ENCODE measurements at regions not wholly inside any gene's neighbourhood (a gene's known extent, or its start where the extent isn't known, plus 50 kb on each side); places are given as distances from the start of the nearest gene placed in this dataset.

DNA sequence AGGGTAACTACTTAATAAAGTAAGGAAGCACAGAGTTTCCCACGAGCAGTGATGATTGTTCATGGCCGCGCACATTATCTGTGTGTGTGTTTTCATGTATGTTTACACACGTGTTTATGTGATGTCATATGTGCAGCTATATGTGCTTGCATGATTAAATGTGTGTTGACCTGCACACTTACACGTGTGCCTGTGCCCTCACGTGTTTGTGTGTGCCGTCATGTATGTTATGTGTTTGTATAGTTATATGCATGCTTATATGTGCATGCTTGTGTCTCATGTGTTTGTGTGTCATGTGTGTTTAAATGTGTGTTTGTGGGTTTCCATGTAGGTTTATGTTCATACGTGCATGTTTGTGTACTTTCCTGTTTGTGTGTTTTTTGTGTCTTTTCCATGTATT, 782.3 kb downstream of the GALR1 start:
- DNase-seq (ENCODE audit: low read depth) = no peak
- H3K36me3 ChIP-seq (ENCODE audit: control insufficient read depth, insufficient read depth, low read length) = no peaks in the 10 kb centered on the region
- TF ChIP-seq, protein P1, sequence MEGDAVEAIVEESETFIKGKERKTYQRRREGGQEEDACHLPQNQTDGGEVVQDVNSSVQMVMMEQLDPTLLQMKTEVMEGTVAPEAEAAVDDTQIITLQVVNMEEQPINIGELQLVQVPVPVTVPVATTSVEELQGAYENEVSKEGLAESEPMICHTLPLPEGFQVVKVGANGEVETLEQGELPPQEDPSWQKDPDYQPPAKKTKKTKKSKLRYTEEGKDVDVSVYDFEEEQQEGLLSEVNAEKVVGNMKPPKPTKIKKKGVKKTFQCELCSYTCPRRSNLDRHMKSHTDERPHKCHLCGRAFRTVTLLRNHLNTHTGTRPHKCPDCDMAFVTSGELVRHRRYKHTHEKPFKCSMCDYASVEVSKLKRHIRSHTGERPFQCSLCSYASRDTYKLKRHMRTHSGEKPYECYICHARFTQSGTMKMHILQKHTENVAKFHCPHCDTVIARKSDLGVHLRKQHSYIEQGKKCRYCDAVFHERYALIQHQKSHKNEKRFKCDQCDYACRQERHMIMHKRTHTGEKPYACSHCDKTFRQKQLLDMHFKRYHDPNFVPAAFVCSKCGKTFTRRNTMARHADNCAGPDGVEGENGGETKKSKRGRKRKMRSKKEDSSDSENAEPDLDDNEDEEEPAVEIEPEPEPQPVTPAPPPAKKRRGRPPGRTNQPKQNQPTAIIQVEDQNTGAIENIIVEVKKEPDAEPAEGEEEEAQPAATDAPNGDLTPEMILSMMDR (IDR thresholded peaks at IDR 0.05; ENCODE audit: insufficient read depth, low read depth, low read length) = no peak
- ChIA-PET CTCF (no interaction called here), POLR2A (no interaction called here)
- H3K27me3 ChIP-seq (ENCODE audit: control insufficient read depth, insufficient read depth, low read length) = no peaks in the 10 kb centered on the region
- H3K4me3 ChIP-seq (ENCODE audit: low read depth, low read length) = no peak overlapping the region

DNA sequence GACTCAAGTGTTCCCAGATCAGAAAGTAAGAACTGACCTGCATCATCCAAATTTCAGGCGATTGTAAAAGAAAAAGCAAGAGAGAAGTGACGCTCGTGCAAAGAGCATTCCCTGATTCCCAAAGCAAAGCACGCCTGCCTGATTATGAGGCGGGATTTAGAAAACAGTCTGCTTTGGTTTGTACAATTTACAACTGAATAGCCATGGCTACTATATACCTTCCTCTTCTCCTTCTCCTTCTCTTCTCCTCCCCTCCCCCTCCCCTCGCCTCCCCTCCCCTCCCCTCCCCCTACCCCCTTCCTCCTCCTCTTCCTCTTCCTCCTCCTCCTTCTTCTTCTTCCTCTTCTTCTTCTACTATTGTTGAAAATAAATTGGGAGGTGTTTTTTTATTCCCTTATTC, 782.9 kb downstream of the GALR1 start:
- TF ChIP-seq, protein P1 (IDR thresholded peaks at IDR 0.05; ENCODE audit: insufficient read depth, low read depth, low read length) = no peak
- CTCF ChIA-PET = no interaction called here
- Histone ChIP-seq H3K27me3 (ENCODE audit: control insufficient read depth, insufficient read depth, low read length) (no peaks in the 10 kb centered on the region), H3K4me3 (ENCODE audit: low read depth, low read length) (no peak overlapping the region), H3K36me3 (ENCODE audit: control insufficient read depth, insufficient read depth, low read length) (no peaks in the 10 kb centered on the region)
- POLR2A ChIA-PET = no interaction called here
- no peak for DNase-seq (ENCODE audit: low read depth)

DNA sequence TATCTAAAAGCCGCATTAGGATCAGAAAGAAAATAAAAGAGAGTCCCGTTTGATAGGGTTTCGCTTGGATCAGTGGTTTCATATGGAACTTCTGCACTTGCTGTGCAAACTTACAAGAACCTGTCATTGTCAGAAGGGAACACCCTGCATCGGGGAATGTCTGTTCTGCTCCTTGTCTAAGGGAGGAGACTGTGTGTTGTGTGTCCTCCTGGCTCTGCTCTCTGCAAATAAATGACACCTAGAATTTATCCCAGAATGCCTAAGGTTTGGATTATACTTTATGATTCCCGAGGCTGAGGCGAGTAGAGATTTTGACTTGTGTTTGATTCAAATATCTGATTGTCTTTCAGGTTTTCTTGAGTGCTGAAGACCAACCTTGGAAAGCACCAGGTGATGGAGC, 785.1 kb downstream of the GALR1 start:
- DNase-seq (ENCODE audit: low read depth) = no peak

DNA sequence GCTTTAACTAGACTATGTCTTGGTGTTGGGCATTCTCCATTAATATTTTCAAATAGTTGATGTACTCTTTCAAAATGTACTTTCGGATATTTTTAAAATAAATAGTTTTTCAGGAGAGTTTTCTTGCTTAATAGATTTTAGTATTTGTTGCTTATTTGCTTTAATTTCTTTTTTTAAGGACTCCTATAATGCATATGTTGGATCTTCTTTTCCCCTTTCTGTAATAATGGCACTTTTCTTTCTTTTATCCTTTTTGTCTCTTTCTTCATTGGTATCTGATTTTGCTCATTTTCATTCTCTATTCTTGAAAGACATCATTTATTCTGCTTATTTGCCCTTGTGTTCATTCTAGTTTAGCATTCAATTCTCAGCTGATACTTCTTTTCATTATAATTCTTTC, 791.6 kb downstream of the GALR1 start:
- TF ChIP-seq, protein P1 (IDR thresholded peaks at IDR 0.05; ENCODE audit: insufficient read depth, low read depth, low read length) = no peak
- ChIA-PET POLR2A (no interaction called here), CTCF (interaction anchor here (1.3 kb wide), 1 partner anchor 17 kb away, joined by 3 read pairs; no protein-coding TSS in a partner anchor)
- no peaks in the 10 kb centered on the region for H3K36me3 ChIP-seq (ENCODE audit: control insufficient read depth, insufficient read depth, low read length)
- DNase-seq (ENCODE audit: low read depth) = no peak
- H3K27me3 ChIP-seq (ENCODE audit: control insufficient read depth, insufficient read depth, low read length) = no peaks in the 10 kb centered on the region
- H3K4me3 ChIP-seq (ENCODE audit: low read depth, low read length) = no peak overlapping the region

More for the DNA sequence above, 785.1 kb downstream of the GALR1 start:
- no peaks in the 10 kb centered on the region for H3K36me3 ChIP-seq (ENCODE audit: control insufficient read depth, insufficient read depth, low read length)
- no peak overlapping the region for H3K4me3 ChIP-seq (ENCODE audit: low read depth, low read length)
- TF ChIP-seq, protein P1 (IDR thresholded peaks at IDR 0.05; ENCODE audit: insufficient read depth, low read depth, low read length) = no peak
- ChIA-PET CTCF (interaction anchor here (0.6 kb wide), 1 partner anchor 170 kb away, joined by 3 read pairs; no protein-coding TSS in a partner anchor), POLR2A (no interaction called here)
- H3K27me3 ChIP-seq (ENCODE audit: control insufficient read depth, insufficient read depth, low read length) = no peaks in the 10 kb centered on the region

DNA sequence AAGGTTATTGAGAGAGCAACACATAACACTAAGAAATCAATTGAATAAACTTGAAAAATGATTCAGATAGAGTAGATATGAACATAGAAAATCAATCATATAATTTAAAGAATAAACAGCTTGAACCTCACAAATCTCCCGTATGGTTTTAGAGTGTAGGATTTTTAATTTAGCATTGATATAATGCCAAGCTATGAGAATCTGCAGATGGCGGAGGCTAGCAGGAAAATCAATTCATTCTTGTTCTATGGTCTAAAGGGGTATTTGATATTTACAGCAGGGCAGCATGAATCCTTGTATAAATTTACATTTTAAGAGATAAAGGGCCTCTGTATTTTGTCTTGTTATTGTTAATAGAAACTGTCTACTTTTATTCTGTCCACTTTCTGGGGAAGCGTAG, 797.0 kb downstream of the GALR1 start:
- Histone ChIP-seq H3K27me3 (ENCODE audit: control insufficient read depth, insufficient read depth, low read length) (no peaks in the 10 kb centered on the region), H3K36me3 (ENCODE audit: control insufficient read depth, insufficient read depth, low read length) (no peaks in the 10 kb centered on the region), H3K4me3 (ENCODE audit: low read depth, low read length) (no peak overlapping the region)
- ChIA-PET CTCF (no interaction called here), POLR2A (no interaction called here)
- DNase-seq (ENCODE audit: low read depth) = no peak
- TF ChIP-seq, protein P1 (IDR thresholded peaks at IDR 0.05; ENCODE audit: insufficient read depth, low read depth, low read length) = no peak
